Loucy (cell line): ENCODE measurements at regions not wholly inside any gene's neighbourhood (a gene's known extent, or its start where the extent isn't known, plus 50 kb on each side); places are given as distances from the start of the nearest gene placed in this dataset.

Experiments
- H2AFZ ChIP-seq: fragments of 200-600 bp; sonication (generic); 2 replicates; pipeline ENCODE4 v1.6.0; 2016; ENCODE audit warnings: antibody characterized with exemption, mild to moderate bottlenecking, low read length, moderate library complexity
- H3F3A ChIP-seq: fragments of 200-600 bp; 2 replicates; pipeline ENCODE4 v1.6.0; 2016; ENCODE audit warnings: antibody characterized with exemption, low read depth, mild to moderate bottlenecking
- H3K27me3 ChIP-seq: fragments of 200-600 bp; sonication (generic); 2 replicates; pipeline ENCODE4 v1.6.1; 2014; ENCODE audit warnings: low read length, mild to moderate bottlenecking; ENCODE audit not compliant: insufficient read depth, poor library complexity, severe bottlenecking
- H3K36me3 ChIP-seq: fragments of 200-600 bp; sonication (generic); 2 replicates; pipeline ENCODE4 v1.6.1; 2016; ENCODE audit warnings: low read length; ENCODE audit not compliant: insufficient read depth
- H3K4me1 ChIP-seq: fragments of 200-600 bp; sonication (generic); 2 replicates; pipeline ENCODE4 v1.5.1; 2014; ENCODE audit warnings: low read length, mild to moderate bottlenecking; ENCODE audit not compliant: insufficient read depth, poor library complexity, severe bottlenecking
- H3K4me2 ChIP-seq: fragments of 200-600 bp; sonication (generic); 2 replicates; pipeline ENCODE4 v1.6.0; 2014; ENCODE audit warnings: antibody characterized with exemption, low read length, low read depth, mild to moderate bottlenecking; ENCODE audit not compliant: poor library complexity, severe bottlenecking
- H3K4me3 ChIP-seq: fragments of 200-600 bp; sonication (generic); 2 replicates; pipeline ENCODE4 v1.5.1; 2014; ENCODE audit warnings: low read length, mild to moderate bottlenecking, mixed read lengths; ENCODE audit not compliant: poor library complexity, severe bottlenecking
- H3K79me2 ChIP-seq: fragments of 200-600 bp; sonication (generic); 2 replicates; pipeline ENCODE4 v1.6.1; 2014; ENCODE audit warnings: low read length; ENCODE audit not compliant: insufficient read depth
- H3K9ac ChIP-seq: fragments of 200-600 bp; sonication (generic); 2 replicates; pipeline ENCODE4 v1.6.0; 2014; ENCODE audit warnings: mild to moderate bottlenecking, low read depth, low read length, moderate library complexity; ENCODE audit not compliant: poor library complexity, severe bottlenecking
- H3K9me2 ChIP-seq: fragments of 200-600 bp; sonication (generic); replicated peaks from 2 replicates; pipeline ENCODE4 v1.6.1; 2016; ENCODE audit warnings: low read depth, low read length, mixed read lengths
- H3K9me3 ChIP-seq: fragments of 200-600 bp; sonication (generic); 2 replicates; pipeline ENCODE4 v1.6.1; 2014; ENCODE audit warnings: mild to moderate bottlenecking, antibody characterized with exemption, low read length, low read depth; ENCODE audit not compliant: insufficient read depth
- H4K20me1 ChIP-seq: fragments of 200-600 bp; sonication (generic); 2 replicates; pipeline ENCODE4 v1.6.0; 2014; ENCODE audit warnings: antibody characterized with exemption, low read length, mild to moderate bottlenecking; ENCODE audit not compliant: insufficient read depth, poor library complexity, severe bottlenecking
- EZH2phosphoT487 ChIP-seq: fragments of 200-600 bp; IDR thresholded peaks from 2 replicates; pipeline ENCODE4 v1.6.1; 2018; ENCODE audit warnings: antibody characterized with exemption, mild to moderate bottlenecking, moderate library complexity, borderline replicate concordance
- TF ChIP-seq, protein P1 (sequence below): fragments of 200-600 bp; sonication (generic); conservative IDR thresholded peaks from 2 replicates; pipeline ENCODE4 v1.5.1; 2014; ENCODE audit warnings: mild to moderate bottlenecking, antibody characterized with exemption, low read length

- Histone ChIP-seq H3K9me3 (no peaks in the 10 kb centered on the region), H3K27me3 (no peaks in the 10 kb centered on the region), H3F3A (no peaks in the 10 kb centered on the region), H3K4me2 (no peak overlapping the region), H3K4me3 (no peak overlapping the region), H3K79me2 (no peaks in the 10 kb centered on the region), H3K4me1 (peaks cover 13% of the 10 kb centered on the region), H3K36me3 (no peaks in the 10 kb centered on the region), H2AFZ (no peak overlapping the region), H3K9ac (no peak overlapping the region), H4K20me1 (no peaks in the 10 kb centered on the region), H3K9me2 (no peaks in the 10 kb centered on the region)
- TF ChIP-seq, protein P1, sequence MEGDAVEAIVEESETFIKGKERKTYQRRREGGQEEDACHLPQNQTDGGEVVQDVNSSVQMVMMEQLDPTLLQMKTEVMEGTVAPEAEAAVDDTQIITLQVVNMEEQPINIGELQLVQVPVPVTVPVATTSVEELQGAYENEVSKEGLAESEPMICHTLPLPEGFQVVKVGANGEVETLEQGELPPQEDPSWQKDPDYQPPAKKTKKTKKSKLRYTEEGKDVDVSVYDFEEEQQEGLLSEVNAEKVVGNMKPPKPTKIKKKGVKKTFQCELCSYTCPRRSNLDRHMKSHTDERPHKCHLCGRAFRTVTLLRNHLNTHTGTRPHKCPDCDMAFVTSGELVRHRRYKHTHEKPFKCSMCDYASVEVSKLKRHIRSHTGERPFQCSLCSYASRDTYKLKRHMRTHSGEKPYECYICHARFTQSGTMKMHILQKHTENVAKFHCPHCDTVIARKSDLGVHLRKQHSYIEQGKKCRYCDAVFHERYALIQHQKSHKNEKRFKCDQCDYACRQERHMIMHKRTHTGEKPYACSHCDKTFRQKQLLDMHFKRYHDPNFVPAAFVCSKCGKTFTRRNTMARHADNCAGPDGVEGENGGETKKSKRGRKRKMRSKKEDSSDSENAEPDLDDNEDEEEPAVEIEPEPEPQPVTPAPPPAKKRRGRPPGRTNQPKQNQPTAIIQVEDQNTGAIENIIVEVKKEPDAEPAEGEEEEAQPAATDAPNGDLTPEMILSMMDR: no peak
- TF ChIP-seq EZH2phosphoT487: no peak
Observed at GRCh38 chr2:75328156-75328555, 128.8 kb upstream of the TACR1 start.

DNA sequence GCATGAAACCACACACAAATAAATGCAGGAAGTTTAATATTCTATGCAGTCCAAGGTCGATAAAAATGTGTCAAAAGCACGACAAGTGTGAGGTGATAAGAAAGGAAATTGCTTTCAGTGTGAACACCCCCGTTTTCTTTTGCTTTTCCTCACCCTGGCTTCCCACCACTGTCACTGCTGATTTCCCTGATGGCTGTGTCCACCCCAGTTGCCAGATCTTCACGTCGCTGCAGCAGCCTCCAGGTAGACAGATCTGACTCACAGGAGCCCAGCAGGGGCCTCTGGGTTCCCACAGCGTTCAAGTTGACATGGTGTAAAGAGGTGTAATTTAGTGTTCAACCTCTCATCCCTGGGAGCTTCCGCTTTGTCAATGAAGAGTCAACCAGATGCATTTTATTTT is 128.0 kb upstream of the TACR1 start:
- Histone ChIP-seq H2AFZ (no peak overlapping the region), H3K9ac (no peak overlapping the region), H3K4me2 (no peak overlapping the region), H3K36me3 (no peaks in the 10 kb centered on the region), H3K27me3 (no peaks in the 10 kb centered on the region), H3K9me2 (no peaks in the 10 kb centered on the region), H3K4me1 (peaks cover 13% of the 10 kb centered on the region), H3F3A (no peaks in the 10 kb centered on the region), H3K9me3 (no peaks in the 10 kb centered on the region), H4K20me1 (no peaks in the 10 kb centered on the region), H3K4me3 (no peak overlapping the region), H3K79me2 (no peaks in the 10 kb centered on the region)
- TF ChIP-seq, protein P1: no peak
- no peak for TF ChIP-seq EZH2phosphoT487

DNA sequence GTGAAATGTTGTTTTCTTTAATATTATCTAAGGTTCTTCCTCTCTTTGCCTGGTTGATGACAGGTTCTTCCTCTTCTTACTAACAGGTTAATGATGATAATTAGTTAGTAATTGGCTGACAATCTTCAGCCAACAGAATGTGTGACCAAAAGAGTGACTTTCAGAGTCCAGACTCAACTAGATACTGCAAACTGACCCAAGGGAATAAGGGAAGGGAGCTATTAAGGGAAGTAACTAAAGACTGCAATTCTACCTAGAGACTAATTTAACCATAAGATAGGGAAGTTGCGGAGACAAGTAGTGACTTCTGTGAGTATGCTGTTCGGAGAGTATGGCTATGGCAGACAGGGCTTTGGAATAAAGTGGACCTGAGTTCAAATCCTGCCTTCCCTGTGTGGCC is 127.3 kb upstream of the TACR1 start:
- Histone ChIP-seq H4K20me1 (no peaks in the 10 kb centered on the region), H3K36me3 (no peaks in the 10 kb centered on the region), H2AFZ (no peak overlapping the region), H3K79me2 (no peaks in the 10 kb centered on the region), H3F3A (no peaks in the 10 kb centered on the region), H3K27me3 (no peaks in the 10 kb centered on the region), H3K4me3 (no peak overlapping the region), H3K9me3 (no peaks in the 10 kb centered on the region), H3K9ac (no peak overlapping the region), H3K4me2 (no peak overlapping the region), H3K9me2 (no peaks in the 10 kb centered on the region), H3K4me1 (peaks cover 17% of the 10 kb centered on the region)
- TF ChIP-seq, protein P1: no peak
